DOHH2 (cell line): ENCODE measurements at regions not wholly inside any gene's neighbourhood (a gene's known extent, or its start where the extent isn't known, plus 50 kb on each side); places are given as distances from the start of the nearest gene placed in this dataset.

Experiments used
- CTCF ChIP-seq: fragments of 200-600 bp; sonication (generic); IDR thresholded peaks from one replicate; pipeline ENCODE4 v1.5.1; 2014; ENCODE audit warnings: antibody characterized with exemption, mild to moderate bottlenecking, low read depth, low read length; ENCODE audit not compliant: poor library complexity, severe bottlenecking
- EZH2phosphoT487 ChIP-seq: fragments of 200-600 bp; sonication (generic); IDR thresholded peaks from 2 replicates; pipeline ENCODE4 v1.6.1; 2017; ENCODE audit warnings: borderline replicate concordance, mild to moderate bottlenecking, antibody characterized with exemption, low read length, moderate library complexity, mixed read lengths

- no peak for TF ChIP-seq CTCF
- no peak for TF ChIP-seq EZH2phosphoT487
Observed at GRCh38 chr1:219477861-219478260, 135.0 kb downstream of the ZC3H11B start.
